ENCODE measurements at regions not wholly inside any gene's neighbourhood (a gene's known extent, or its start where the extent isn't known, plus 50 kb on each side); places are given as distances from the start of the nearest gene placed in this dataset.

GRCh38 chr12:24488091-24488596, 460.8 kb downstream of the BCAT1 start:
- no peak overlapping the region for H3K9ac ChIP-seq (ENCODE audit: insufficient read depth in 1 of 2, low read length in 2 of 2)
- 86 to 91% methylated on average over 2 of the region's 2 CpGs for WGBS, 2 donors
- TF ChIP-seq CTCF (IDR thresholded peaks at IDR 0.05; ENCODE audit: control extremely low read depth, extremely low read depth) = no peak
- no peak for DNase-seq
- H3K4me3 ChIP-seq = no peak overlapping the region
- ATAC-seq (ENCODE audit: insufficient read depth, low FRiP score) = no peak
- H3K27ac ChIP-seq (ENCODE audit: low read depth in 1 of 2, low read length in 1 of 2) = no peak overlapping the region
- H3K27me3 ChIP-seq (ENCODE audit: control insufficient read depth in 3 of 3, insufficient read depth in 3 of 3, low read length in 2 of 3) = no peaks in the 10 kb centered on the region
- H3K36me3 ChIP-seq (ENCODE audit: control insufficient read depth in 4 of 4, insufficient read depth in 4 of 4, low read length in 4 of 4) = no peaks in the 10 kb centered on the region
- H3K9me3 ChIP-seq (ENCODE audit: control insufficient read depth in 4 of 4, insufficient read depth in 3 of 4, low read length in 3 of 4) = no peaks in the 10 kb centered on the region
- H3K4me1 ChIP-seq (ENCODE audit: control insufficient read depth in 5 of 5, insufficient read depth in 5 of 5, low read length in 5 of 5) = peaks cover 0 to 6% (median 0%) of the 10 kb centered on the region in 5 donors

- Histone ChIP-seq H3K27me3 (ENCODE audit: control insufficient read depth in 3 of 3, insufficient read depth in 3 of 3, low read length in 2 of 3) (no peaks in the 10 kb centered on the region), H3K36me3 (ENCODE audit: control insufficient read depth in 4 of 4, insufficient read depth in 4 of 4, low read length in 4 of 4) (no peaks in the 10 kb centered on the region), H3K27ac (ENCODE audit: low read depth in 1 of 2, low read length in 1 of 2) (no peak overlapping the region), H3K9me3 (ENCODE audit: control insufficient read depth in 4 of 4, insufficient read depth in 3 of 4, low read length in 3 of 4) (no peaks in the 10 kb centered on the region), H3K4me3 (no peak overlapping the region), H3K4me1 (ENCODE audit: control insufficient read depth in 5 of 5, insufficient read depth in 5 of 5, low read length in 5 of 5) (peaks cover 0 to 6% (median 0%) of the 10 kb centered on the region in 5 donors), H3K9ac (ENCODE audit: insufficient read depth in 1 of 2, low read length in 2 of 2) (no peak overlapping the region)
- no peak for ATAC-seq (ENCODE audit: insufficient read depth, low FRiP score)
- TF ChIP-seq CTCF (IDR thresholded peaks at IDR 0.05; ENCODE audit: control extremely low read depth, extremely low read depth) = no peak
- WGBS, 2 donors = 89 to 94% methylated on average over 3 of the region's 3 CpGs
- no peak for DNase-seq
Measured at GRCh38 chr12:24487606-24488005, 461.3 kb downstream of the BCAT1 start.

- no peak overlapping the region for H3K9ac ChIP-seq (ENCODE audit: insufficient read depth in 1 of 2, low read length in 2 of 2)
- H3K27me3 ChIP-seq (ENCODE audit: control insufficient read depth in 3 of 3, insufficient read depth in 3 of 3, low read length in 2 of 3) = no peaks in the 10 kb centered on the region
- H3K9me3 ChIP-seq (ENCODE audit: control insufficient read depth in 4 of 4, insufficient read depth in 3 of 4, low read length in 3 of 4) = no peaks in the 10 kb centered on the region
- no peak overlapping the region for H3K27ac ChIP-seq (ENCODE audit: low read depth in 1 of 2, low read length in 1 of 2)
- WGBS, 2 donors = 75 to 85% methylated on average over 3 of the region's 3 CpGs
- H3K4me1 ChIP-seq (ENCODE audit: control insufficient read depth in 5 of 5, insufficient read depth in 5 of 5, low read length in 5 of 5) = no peaks in the 10 kb centered on the region
- ATAC-seq (ENCODE audit: insufficient read depth, low FRiP score) (no peak), DNase-seq (no peak)
- H3K36me3 ChIP-seq (ENCODE audit: control insufficient read depth in 4 of 4, insufficient read depth in 4 of 4, low read length in 4 of 4) = no peaks in the 10 kb centered on the region
- H3K4me3 ChIP-seq = no peak overlapping the region
- TF ChIP-seq CTCF (IDR thresholded peaks at IDR 0.05; ENCODE audit: control extremely low read depth, extremely low read depth) = no peak
Measured at GRCh38 chr12:24483732-24484131, 465.2 kb downstream of the BCAT1 start.
